ENCODE measurements at regions not wholly inside any gene's neighbourhood (a gene's known extent, or its start where the extent isn't known, plus 50 kb on each side); places are given as distances from the start of the nearest gene placed in this dataset.

- no peak for TF ChIP-seq GABPB1 (CRISPR knock-in tag; IDR thresholded peaks at IDR 0.05)
- TF ChIP-seq, protein P1, sequence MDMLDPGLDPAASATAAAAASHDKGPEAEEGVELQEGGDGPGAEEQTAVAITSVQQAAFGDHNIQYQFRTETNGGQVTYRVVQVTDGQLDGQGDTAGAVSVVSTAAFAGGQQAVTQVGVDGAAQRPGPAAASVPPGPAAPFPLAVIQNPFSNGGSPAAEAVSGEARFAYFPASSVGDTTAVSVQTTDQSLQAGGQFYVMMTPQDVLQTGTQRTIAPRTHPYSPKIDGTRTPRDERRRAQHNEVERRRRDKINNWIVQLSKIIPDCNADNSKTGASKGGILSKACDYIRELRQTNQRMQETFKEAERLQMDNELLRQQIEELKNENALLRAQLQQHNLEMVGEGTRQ (CRISPR knock-in tag; IDR thresholded peaks at IDR 0.05): no peak
- TF ChIP-seq CREM (CRISPR knock-in tag; IDR thresholded peaks at IDR 0.05): no peak
- TF ChIP-seq, protein P2, sequence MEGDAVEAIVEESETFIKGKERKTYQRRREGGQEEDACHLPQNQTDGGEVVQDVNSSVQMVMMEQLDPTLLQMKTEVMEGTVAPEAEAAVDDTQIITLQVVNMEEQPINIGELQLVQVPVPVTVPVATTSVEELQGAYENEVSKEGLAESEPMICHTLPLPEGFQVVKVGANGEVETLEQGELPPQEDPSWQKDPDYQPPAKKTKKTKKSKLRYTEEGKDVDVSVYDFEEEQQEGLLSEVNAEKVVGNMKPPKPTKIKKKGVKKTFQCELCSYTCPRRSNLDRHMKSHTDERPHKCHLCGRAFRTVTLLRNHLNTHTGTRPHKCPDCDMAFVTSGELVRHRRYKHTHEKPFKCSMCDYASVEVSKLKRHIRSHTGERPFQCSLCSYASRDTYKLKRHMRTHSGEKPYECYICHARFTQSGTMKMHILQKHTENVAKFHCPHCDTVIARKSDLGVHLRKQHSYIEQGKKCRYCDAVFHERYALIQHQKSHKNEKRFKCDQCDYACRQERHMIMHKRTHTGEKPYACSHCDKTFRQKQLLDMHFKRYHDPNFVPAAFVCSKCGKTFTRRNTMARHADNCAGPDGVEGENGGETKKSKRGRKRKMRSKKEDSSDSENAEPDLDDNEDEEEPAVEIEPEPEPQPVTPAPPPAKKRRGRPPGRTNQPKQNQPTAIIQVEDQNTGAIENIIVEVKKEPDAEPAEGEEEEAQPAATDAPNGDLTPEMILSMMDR (IDR thresholded peaks at IDR 0.05): no peak
- no peak for TF ChIP-seq TCF7 (CRISPR knock-in tag; IDR thresholded peaks at IDR 0.05; ENCODE audit: low read depth)
- no peak for TF ChIP-seq NR1H2 (CRISPR knock-in tag; IDR thresholded peaks at IDR 0.05)
Measured at GRCh38 chr2:163419000-163419830, 316.6 kb downstream of the FIGN start.

All from WTC11 (cell line).